HepG2 (cell line): ENCODE measurements at regions not wholly inside any gene's neighbourhood (a gene's known extent, or its start where the extent isn't known, plus 50 kb on each side); places are given as distances from the start of the nearest gene placed in this dataset.

Experiments
- ATAC-seq: fragments of 200-7000 bp; cut with Tn5 transposase; 3 replicates; pipeline ENCODE4 v1.9.1; 2020; ENCODE audit warnings: mild to moderate bottlenecking, moderate library complexity
- BruUV-seq: library from RNA; stranded (reverse); fragments of 400-500 nt; replicated peaks from 2 replicates; lab custom pipeline; 2021; lab: Mats Ljungman, UMichigan
- CTCF ChIA-PET: fragments of 300-600 bp; formaldehyde crosslinking; extraction: SDS; loops from one replicate; lab custom pipeline; 2021; ENCODE audit warnings: low total read pairs, inconsistent platforms, low intra/inter-chr PET ratio; lab: Yijun Ruan, JAX
- POLR2A ChIA-PET: fragments of 350-600 bp; sonication (Branson Sonifier 250); formaldehyde crosslinking; loops from one replicate; lab custom pipeline; 2020; ENCODE audit warnings: antibody characterized with exemption, inconsistent platforms; lab: Yijun Ruan, JAX
- DNase-seq: peaks from one replicate; pipeline ENCODE4 v3.0.0-alpha.2; 2015; ENCODE audit warnings: low spot score
- FAIRE-seq: peaks from 3 replicates; lab custom pipeline; 2011; peaks lifted over from hg19 to GRCh38; lab: Jason Lieb, UNC
- H2AFZ ChIP-seq: one replicate; pipeline ENCODE4 v1.6.1; 2011; ENCODE audit warnings: low read length, inconsistent platforms
- H3K27ac ChIP-seq: fragments of 300-600 bp; 3 replicates; pipeline ENCODE4 v1.8.0; 2011; ENCODE audit warnings: mixed run types, mild to moderate bottlenecking, mixed read lengths, low read length, inconsistent platforms; ENCODE audit not compliant: insufficient read depth; ENCODE audit errors: extremely low read length
- H3K27me3 ChIP-seq, 2 experiments: fragments of 200-600 bp in 1 of 2; 2 replicates in 1 of 2; 3 replicates in 1 of 2; pipeline versions ENCODE4 v1.6.0 to v1.8.0; 2011; ENCODE audit warnings: low read length in 2 of 2, mild to moderate bottlenecking in 2 of 2, moderate library complexity in 2 of 2, inconsistent platforms in 1 of 2; ENCODE audit not compliant: insufficient read depth in 2 of 2, control insufficient read depth in 1 of 2
- H3K36me3 ChIP-seq, 2 experiments: fragments of 200-600 bp in 1 of 2; replicated peaks in 1 of 2; 2 replicates in 1 of 2; 3 replicates in 1 of 2; pipeline versions ENCODE4 v1.5.1 to v1.8.0; 2011; ENCODE audit warnings: low read length in 2 of 2, inconsistent platforms in 1 of 2; ENCODE audit not compliant: insufficient read depth in 2 of 2, control insufficient read depth in 1 of 2
- H3K4me1 ChIP-seq: 2 replicates; pipeline ENCODE4 v1.5.1; 2012; ENCODE audit warnings: low read length, inconsistent platforms; ENCODE audit not compliant: insufficient read depth
- H3K4me2 ChIP-seq: 2 replicates; pipeline ENCODE4 v1.6.0; 2011; ENCODE audit warnings: low read depth, low read length, inconsistent platforms
- H3K4me3 ChIP-seq, 3 experiments: fragments of 200-600 bp in 1 of 3; sonication (generic), shearing (Covaris generic) in 1 of 3; replicated peaks in 1 of 3; 2 replicates each; pipeline ENCODE4 v1.5.1; 2011 to 2016; ENCODE audit warnings: low read length in 3 of 3, inconsistent platforms in 2 of 3, low read depth in 2 of 3, mild to moderate bottlenecking in 2 of 3, control low read depth in 1 of 3, mixed read lengths in 1 of 3; ENCODE audit not compliant: insufficient read depth in 1 of 3
- H3K79me2 ChIP-seq: one replicate; pipeline ENCODE4 v1.6.1; 2011; ENCODE audit warnings: low read length, inconsistent platforms; ENCODE audit not compliant: insufficient read depth
- H3K9ac ChIP-seq: 2 replicates; pipeline ENCODE4 v1.6.0; 2011; ENCODE audit warnings: mild to moderate bottlenecking, low read depth, low read length, inconsistent platforms; ENCODE audit not compliant: insufficient read depth
- H3K9me3 ChIP-seq: 2 replicates; pipeline ENCODE4 v1.5.1; 2012; ENCODE audit warnings: mild to moderate bottlenecking, low read length
- H4K20me1 ChIP-seq: 2 replicates; pipeline ENCODE4 v1.6.0; 2011; ENCODE audit warnings: inconsistent platforms, mild to moderate bottlenecking, low read length, moderate library complexity; ENCODE audit not compliant: insufficient read depth
- CENPX ChIP-seq: sonication (generic); formaldehyde crosslinking; IDR thresholded peaks from 2 replicates; pipeline ENCODE4 v1.9.0; 2021; ENCODE audit warnings: mild to moderate bottlenecking, missing genetic modification reagents, moderate library complexity
- EZH2 ChIP-seq: conservative IDR thresholded peaks from 2 replicates; pipeline ENCODE4 v1.6.1; 2012; ENCODE audit warnings: mild to moderate bottlenecking, low read depth, low read length, moderate library complexity
- HOXA7 ChIP-seq: sonication (generic); formaldehyde crosslinking; IDR thresholded peaks from 2 replicates; pipeline ENCODE4 v1.8.1; 2022; ENCODE audit warnings: mild to moderate bottlenecking, missing genetic modification reagents, moderate library complexity
- MIER2 ChIP-seq: IDR thresholded peaks from 2 replicates; pipeline ENCODE4 v1.6.1; 2016; ENCODE audit warnings: missing biosample characterization, missing genetic modification reagents
- PHF8 ChIP-seq: sonication (generic); formaldehyde crosslinking; IDR thresholded peaks from 2 replicates; pipeline ENCODE4 v1.5.0; 2020; ENCODE audit warnings: missing genetic modification reagents
- RAD51 ChIP-seq: fragments of 450-650 bp; IDR thresholded peaks from 2 replicates; pipeline ENCODE4 v1.6.1; 2016; ENCODE audit warnings: borderline replicate concordance
- SP2 ChIP-seq: sonication (generic); formaldehyde crosslinking; IDR thresholded peaks from 2 replicates; pipeline ENCODE4 v1.5.1; 2020; ENCODE audit warnings: mild to moderate bottlenecking, missing genetic modification reagents
- ZNF678 ChIP-seq: sonication (generic); formaldehyde crosslinking; IDR thresholded peaks from 2 replicates; pipeline ENCODE4 v1.4.0; 2020; ENCODE audit warnings: mild to moderate bottlenecking, missing genetic modification reagents
- ZNF816 ChIP-seq: sonication (generic); formaldehyde crosslinking; IDR thresholded peaks from 2 replicates; pipeline ENCODE4 v1.8.0; 2022; ENCODE audit warnings: missing genetic modification reagents, mild to moderate bottlenecking, borderline replicate concordance
- WGBS: methylation state at CpG from one replicate; pipeline ENCODE4 v1.1.6; 2017; ENCODE audit warnings: low lambda C conversion rate; 5-methylcytosine and 5-hydroxymethylcytosine counted together
- in situ Hi-C: cut with HindIII; loops from 2 replicates; pipeline ENCODE4 v1.10.0; 2017; ENCODE audit warnings: low pct_unique_long_range_greater_than_20kb; ENCODE audit not compliant: extremely low pct_ligation_motif_present
- intact Hi-C: fragments of 100-400 bp; cut with micrococcal nuclease; formaldehyde crosslinking; loops from one replicate; pipeline ENCODE4 v1.10.0; 2022; ENCODE audit not compliant: unreplicated experiment
- TF ChIP-seq, protein P1 (sequence below), 2 experiments: sonication (generic) in 1 of 2; formaldehyde crosslinking in 1 of 2; IDR thresholded peaks; 2 replicates each; pipeline versions ENCODE4 v1.6.1 to v1.9.0; 2014 to 2022; ENCODE audit warnings: antibody characterized with exemption in 1 of 2, borderline replicate concordance in 1 of 2, inconsistent platforms in 1 of 2, low read depth in 1 of 2, missing genetic modification reagents in 1 of 2
- TF ChIP-seq, protein P2 (sequence below): sonication (generic); formaldehyde crosslinking; IDR thresholded peaks from 2 replicates; pipeline ENCODE4 v1.8.0; 2022; ENCODE audit warnings: mild to moderate bottlenecking, missing genetic modification reagents; ENCODE audit not compliant: insufficient replicate concordance

DNA sequence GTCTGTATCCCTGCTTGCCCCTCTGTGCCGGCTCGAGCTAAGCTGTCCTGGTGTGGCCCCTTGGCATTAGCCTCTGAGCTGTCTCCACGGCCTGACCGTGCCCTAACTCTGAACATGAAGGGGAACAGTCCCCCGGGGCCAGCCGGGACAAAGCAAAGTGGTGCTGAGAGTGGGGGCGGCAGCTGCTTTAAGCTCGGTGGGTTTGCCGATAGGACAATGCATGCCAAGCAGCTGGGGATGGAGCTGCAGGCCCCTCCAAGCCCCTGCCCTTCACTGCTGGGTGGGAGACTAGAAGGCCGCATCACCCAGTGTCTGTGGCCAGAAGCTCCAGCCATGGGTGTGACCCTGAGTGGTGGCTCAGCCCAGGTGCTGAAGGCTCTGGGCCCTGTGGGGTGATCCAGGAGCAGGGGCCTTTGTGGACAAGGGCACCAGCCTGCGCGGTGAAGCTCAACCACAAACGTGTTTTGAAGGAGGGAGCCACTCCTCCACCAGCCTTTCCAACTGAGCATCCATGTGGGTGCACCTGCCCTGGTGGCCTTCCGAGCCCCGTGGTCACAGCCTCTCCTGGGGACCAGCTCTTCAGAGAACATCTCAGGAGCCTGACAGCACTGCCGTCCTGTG, 242.5 kb downstream of the ERMARD start:
- Histone ChIP-seq H2AFZ (no peak overlapping the region), H3K4me1 (no peaks in the 10 kb centered on the region), H4K20me1 (no peaks in the 10 kb centered on the region), H3K9me3 (no peaks in the 10 kb centered on the region), H3K79me2 (no peaks in the 10 kb centered on the region), H3K27me3 (peaks cover 2 to 34% of the 10 kb centered on the region in 2 experiments; a peak in 3 of 5 replicates), H3K4me2 (no peak overlapping the region), H3K27ac (no peak overlapping the region), H3K4me3 (no peak overlapping the region), H3K36me3 (no peaks in the 10 kb centered on the region), H3K9ac (no peak overlapping the region)
- ChIA-PET POLR2A (no interaction called here), CTCF (no interaction called here)
- intact Hi-C loops (no loop called here), in situ Hi-C loops (no loop called here)
- ATAC-seq = no peak
- no peak for TF ChIP-seq SP2 (CRISPR knock-in tag)
- no TSS peak for BruUV-seq
- no peak for FAIRE-seq
- DNase-seq = no peak
- WGBS = 51% methylated on average over 8 of the region's 16 CpGs

DNA sequence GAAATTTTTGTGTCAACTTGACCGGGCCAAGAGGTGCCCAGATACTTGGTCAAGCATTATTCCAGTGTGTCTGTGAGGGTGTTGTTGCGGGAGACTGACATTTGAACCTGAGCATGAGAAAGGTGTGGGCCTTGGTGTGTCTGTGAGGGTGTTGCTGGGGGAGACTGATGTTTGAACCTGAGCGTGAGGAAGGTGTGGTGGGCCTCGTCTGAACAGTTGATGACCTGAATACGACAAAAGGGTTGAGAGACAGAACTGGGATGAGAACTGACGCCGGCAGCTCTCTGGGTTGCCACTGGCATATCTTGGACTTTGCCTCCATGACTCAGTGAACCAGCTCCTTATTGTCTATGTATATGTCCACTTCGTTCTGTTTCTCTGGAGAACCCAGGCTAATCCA, 240.5 kb downstream of the ERMARD start:
- no peak for FAIRE-seq
- Histone ChIP-seq H3K36me3 (no peaks in the 10 kb centered on the region), H2AFZ (no peak overlapping the region), H3K27ac (no peak overlapping the region), H3K9me3 (no peaks in the 10 kb centered on the region), H3K79me2 (no peaks in the 10 kb centered on the region), H4K20me1 (no peaks in the 10 kb centered on the region), H3K4me1 (no peaks in the 10 kb centered on the region), H3K9ac (no peak overlapping the region), H3K4me3 (no peak overlapping the region), H3K27me3 (peaks cover 0 to 30% of the 10 kb centered on the region in 2 experiments; a peak in 3 of 5 replicates), H3K4me2 (no peak overlapping the region)
- no peak for ATAC-seq
- ChIA-PET CTCF (no interaction called here), POLR2A (no interaction called here)
- in situ Hi-C loops (no loop called here), intact Hi-C loops (no loop called here)
- 54% methylated on average over 8 of the region's 8 CpGs for WGBS
- BruUV-seq = no TSS peak
- DNase-seq = no peak
- TF ChIP-seq HOXA7 (no peak), RAD51 (no peak), PHF8 (no peak), MIER2 (CRISPR knock-in tag) (no peak), EZH2 (no peak), ZNF816 (no peak), ZNF678 (CRISPR knock-in tag) (no peak), CENPX (no peak)
- TF ChIP-seq, protein P1, sequence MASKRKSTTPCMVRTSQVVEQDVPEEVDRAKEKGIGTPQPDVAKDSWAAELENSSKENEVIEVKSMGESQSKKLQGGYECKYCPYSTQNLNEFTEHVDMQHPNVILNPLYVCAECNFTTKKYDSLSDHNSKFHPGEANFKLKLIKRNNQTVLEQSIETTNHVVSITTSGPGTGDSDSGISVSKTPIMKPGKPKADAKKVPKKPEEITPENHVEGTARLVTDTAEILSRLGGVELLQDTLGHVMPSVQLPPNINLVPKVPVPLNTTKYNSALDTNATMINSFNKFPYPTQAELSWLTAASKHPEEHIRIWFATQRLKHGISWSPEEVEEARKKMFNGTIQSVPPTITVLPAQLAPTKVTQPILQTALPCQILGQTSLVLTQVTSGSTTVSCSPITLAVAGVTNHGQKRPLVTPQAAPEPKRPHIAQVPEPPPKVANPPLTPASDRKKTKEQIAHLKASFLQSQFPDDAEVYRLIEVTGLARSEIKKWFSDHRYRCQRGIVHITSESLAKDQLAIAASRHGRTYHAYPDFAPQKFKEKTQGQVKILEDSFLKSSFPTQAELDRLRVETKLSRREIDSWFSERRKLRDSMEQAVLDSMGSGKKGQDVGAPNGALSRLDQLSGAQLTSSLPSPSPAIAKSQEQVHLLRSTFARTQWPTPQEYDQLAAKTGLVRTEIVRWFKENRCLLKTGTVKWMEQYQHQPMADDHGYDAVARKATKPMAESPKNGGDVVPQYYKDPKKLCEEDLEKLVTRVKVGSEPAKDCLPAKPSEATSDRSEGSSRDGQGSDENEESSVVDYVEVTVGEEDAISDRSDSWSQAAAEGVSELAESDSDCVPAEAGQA (IDR thresholded peaks at IDR 0.05; ENCODE audit: low read depth) = no peak
- TF ChIP-seq, protein P1 (CRISPR knock-in tag; IDR thresholded peaks at IDR 0.05; ENCODE audit: borderline replicate concordance) = no peak
- TF ChIP-seq, protein P2, sequence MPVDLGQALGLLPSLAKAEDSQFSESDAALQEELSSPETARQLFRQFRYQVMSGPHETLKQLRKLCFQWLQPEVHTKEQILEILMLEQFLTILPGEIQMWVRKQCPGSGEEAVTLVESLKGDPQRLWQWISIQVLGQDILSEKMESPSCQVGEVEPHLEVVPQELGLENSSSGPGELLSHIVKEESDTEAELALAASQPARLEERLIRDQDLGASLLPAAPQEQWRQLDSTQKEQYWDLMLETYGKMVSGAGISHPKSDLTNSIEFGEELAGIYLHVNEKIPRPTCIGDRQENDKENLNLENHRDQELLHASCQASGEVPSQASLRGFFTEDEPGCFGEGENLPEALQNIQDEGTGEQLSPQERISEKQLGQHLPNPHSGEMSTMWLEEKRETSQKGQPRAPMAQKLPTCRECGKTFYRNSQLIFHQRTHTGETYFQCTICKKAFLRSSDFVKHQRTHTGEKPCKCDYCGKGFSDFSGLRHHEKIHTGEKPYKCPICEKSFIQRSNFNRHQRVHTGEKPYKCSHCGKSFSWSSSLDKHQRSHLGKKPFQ (CRISPR knock-in tag) = no peak
